ENCODE measurements at regions not wholly inside any gene's neighbourhood (a gene's known extent, or its start where the extent isn't known, plus 50 kb on each side); places are given as distances from the start of the nearest gene placed in this dataset.

- no peak for TF ChIP-seq CTCF (IDR thresholded peaks at IDR 0.05; ENCODE audit: low read length)
- TF ChIP-seq EZH2 (optimal IDR thresholded peaks at IDR 0.05; ENCODE audit: low read depth, low read length), result no peak
Measured at GRCh38 chr6:141437011-141437410, 695.7 kb upstream of the GJE1 start.
